KMS-11 (cell line): ENCODE measurements at regions not wholly inside any gene's neighbourhood (a gene's known extent, or its start where the extent isn't known, plus 50 kb on each side); places are given as distances from the start of the nearest gene placed in this dataset.
A peak's percentile ranks its signal among the peaks of the same experiment; 100 is the strongest.

ENCODE experiments used
- H2AFZ ChIP-seq: fragments of 200-600 bp; sonication (generic); 2 replicates; pipeline ENCODE4 v1.6.1; 2016; ENCODE audit warnings: antibody characterized with exemption, mixed run types, low read depth
- H3K27ac ChIP-seq: fragments of 200-600 bp; sonication (generic); 2 replicates; pipeline ENCODE4 v1.6.1; 2016; ENCODE audit warnings: mild to moderate bottlenecking, mixed run types
- H3K27me3 ChIP-seq: fragments of 200-600 bp; sonication (generic); 2 replicates; pipeline ENCODE4 v1.6.1; 2017; ENCODE audit warnings: mild to moderate bottlenecking, low read depth, mixed run types, moderate library complexity; ENCODE audit not compliant: insufficient read depth
- H3K36me3 ChIP-seq: fragments of 200-600 bp; sonication (generic); 2 replicates; pipeline ENCODE4 v1.6.1; 2017; ENCODE audit warnings: mild to moderate bottlenecking, mixed run types; ENCODE audit not compliant: insufficient read depth
- H3K4me1 ChIP-seq: fragments of 200-600 bp; sonication (generic); 2 replicates; pipeline ENCODE4 v1.6.1; 2016; ENCODE audit warnings: mild to moderate bottlenecking, low read depth, mixed run types; ENCODE audit not compliant: poor library complexity, severe bottlenecking
- H3K4me2 ChIP-seq: fragments of 200-600 bp; sonication (generic); 2 replicates; pipeline ENCODE4 v1.7.0; 2016; ENCODE audit warnings: mild to moderate bottlenecking, mixed run types
- H3K4me3 ChIP-seq: fragments of 200-600 bp; sonication (generic); IDR thresholded peaks from 2 replicates; pipeline ENCODE4 v1.6.1; 2017; ENCODE audit warnings: low read depth, low read length, mixed read lengths; ENCODE audit not compliant: insufficient read depth
- H3K79me2 ChIP-seq: fragments of 200-600 bp; sonication (generic); 2 replicates; pipeline ENCODE4 v1.6.1; 2016; ENCODE audit warnings: low read depth, mixed run types; ENCODE audit not compliant: insufficient read depth
- H3K9ac ChIP-seq: fragments of 200-600 bp; sonication (generic); 2 replicates; pipeline ENCODE4 v1.6.1; 2016; ENCODE audit warnings: mild to moderate bottlenecking, mixed run types
- H4K20me1 ChIP-seq: fragments of 200-600 bp; sonication (generic); 2 replicates; pipeline ENCODE4 v1.6.1; 2016; ENCODE audit warnings: mild to moderate bottlenecking, mixed run types; ENCODE audit not compliant: insufficient read depth
- TF ChIP-seq, protein P1 (sequence below): fragments of 200-600 bp; sonication (generic); conservative IDR thresholded peaks from 2 replicates; pipeline ENCODE4 v1.6.1; 2017; ENCODE audit warnings: low read depth, mild to moderate bottlenecking, antibody characterized with exemption, low read length, moderate library complexity, mixed read lengths

DNA sequence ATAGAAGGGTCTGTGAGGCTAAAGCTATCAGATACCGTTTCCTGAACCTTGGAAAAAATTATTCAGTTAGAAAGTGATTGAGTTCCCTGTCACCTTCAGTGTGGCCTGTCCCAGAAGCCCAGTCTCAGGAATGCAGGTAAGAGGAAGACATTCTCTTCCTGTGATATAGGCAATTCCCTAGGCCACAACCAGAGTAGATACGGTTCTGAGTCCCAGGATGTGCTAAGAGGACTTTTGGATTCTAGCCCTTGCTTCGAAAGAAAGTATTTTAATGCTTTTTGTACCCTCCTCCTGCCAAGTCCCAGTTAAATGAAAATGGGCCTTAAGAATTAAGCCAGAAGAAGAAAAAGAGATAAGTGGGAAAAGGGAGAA is 313.5 kb upstream of the PLXNA2 start:
- H3K4me1 ChIP-seq = no peaks in the 10 kb centered on the region
- H3K4me3 ChIP-seq = no peak overlapping the region
- no peaks in the 10 kb centered on the region for H3K36me3 ChIP-seq
- no peak overlapping the region for H3K9ac ChIP-seq
- no peaks in the 10 kb centered on the region for H3K79me2 ChIP-seq
- H3K27me3 ChIP-seq = no peaks in the 10 kb centered on the region
- TF ChIP-seq, protein P1, sequence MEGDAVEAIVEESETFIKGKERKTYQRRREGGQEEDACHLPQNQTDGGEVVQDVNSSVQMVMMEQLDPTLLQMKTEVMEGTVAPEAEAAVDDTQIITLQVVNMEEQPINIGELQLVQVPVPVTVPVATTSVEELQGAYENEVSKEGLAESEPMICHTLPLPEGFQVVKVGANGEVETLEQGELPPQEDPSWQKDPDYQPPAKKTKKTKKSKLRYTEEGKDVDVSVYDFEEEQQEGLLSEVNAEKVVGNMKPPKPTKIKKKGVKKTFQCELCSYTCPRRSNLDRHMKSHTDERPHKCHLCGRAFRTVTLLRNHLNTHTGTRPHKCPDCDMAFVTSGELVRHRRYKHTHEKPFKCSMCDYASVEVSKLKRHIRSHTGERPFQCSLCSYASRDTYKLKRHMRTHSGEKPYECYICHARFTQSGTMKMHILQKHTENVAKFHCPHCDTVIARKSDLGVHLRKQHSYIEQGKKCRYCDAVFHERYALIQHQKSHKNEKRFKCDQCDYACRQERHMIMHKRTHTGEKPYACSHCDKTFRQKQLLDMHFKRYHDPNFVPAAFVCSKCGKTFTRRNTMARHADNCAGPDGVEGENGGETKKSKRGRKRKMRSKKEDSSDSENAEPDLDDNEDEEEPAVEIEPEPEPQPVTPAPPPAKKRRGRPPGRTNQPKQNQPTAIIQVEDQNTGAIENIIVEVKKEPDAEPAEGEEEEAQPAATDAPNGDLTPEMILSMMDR = no peak
- no peak overlapping the region for H3K4me2 ChIP-seq
- no peak overlapping the region for H3K27ac ChIP-seq
- no peak overlapping the region for H2AFZ ChIP-seq
- no peaks in the 10 kb centered on the region for H4K20me1 ChIP-seq

DNA sequence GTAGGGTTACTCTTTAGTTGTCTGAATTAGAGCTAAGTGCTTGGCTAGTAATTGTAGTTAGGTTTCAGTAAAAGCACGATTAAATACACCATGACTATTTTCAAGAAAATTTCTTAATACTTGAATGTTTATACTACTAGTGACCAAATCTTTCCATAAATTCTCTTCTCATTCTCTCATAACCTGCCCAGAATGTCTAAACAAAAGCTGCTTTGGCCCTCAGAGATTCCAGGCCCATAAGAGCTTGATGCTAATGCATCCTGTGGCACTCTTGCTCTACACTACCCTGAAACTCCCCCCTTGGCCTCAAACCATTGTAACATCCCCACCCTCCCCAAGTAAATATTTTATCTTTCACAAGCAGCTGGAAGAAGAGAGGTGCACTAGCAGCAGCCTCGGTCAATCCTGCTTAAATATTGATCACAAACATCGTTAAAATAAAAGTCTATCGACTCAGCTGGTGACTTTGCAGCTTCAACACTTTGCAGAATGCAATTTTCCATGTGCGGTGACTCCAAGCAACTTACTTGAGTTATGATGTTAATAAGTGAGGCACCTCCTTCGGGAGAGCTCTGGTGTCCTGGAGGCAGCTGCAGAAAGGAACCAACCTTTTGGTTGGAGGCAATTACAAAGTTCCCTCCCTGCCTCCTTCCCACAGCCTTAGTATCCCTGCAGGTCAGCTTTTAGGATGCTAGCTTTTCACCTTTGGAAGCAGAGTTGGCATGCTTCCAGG is 315.6 kb upstream of the PLXNA2 start:
- H3K4me1 ChIP-seq = peaks cover 7% of the 10 kb centered on the region
- H4K20me1 ChIP-seq = no peaks in the 10 kb centered on the region
- H3K36me3 ChIP-seq = no peaks in the 10 kb centered on the region
- H3K9ac ChIP-seq = no peak overlapping the region
- H3K4me3 ChIP-seq = no peak overlapping the region
- 0 out of 2 replicates have a peak, but pooled peaks cover 2% of the 10 kb centered on the region for H3K27me3 ChIP-seq
- H3K27ac ChIP-seq = no peak overlapping the region
- TF ChIP-seq, protein P1 = no peak
- H3K79me2 ChIP-seq = no peaks in the 10 kb centered on the region
- no peak overlapping the region for H3K4me2 ChIP-seq
- no peak overlapping the region for H2AFZ ChIP-seq

DNA sequence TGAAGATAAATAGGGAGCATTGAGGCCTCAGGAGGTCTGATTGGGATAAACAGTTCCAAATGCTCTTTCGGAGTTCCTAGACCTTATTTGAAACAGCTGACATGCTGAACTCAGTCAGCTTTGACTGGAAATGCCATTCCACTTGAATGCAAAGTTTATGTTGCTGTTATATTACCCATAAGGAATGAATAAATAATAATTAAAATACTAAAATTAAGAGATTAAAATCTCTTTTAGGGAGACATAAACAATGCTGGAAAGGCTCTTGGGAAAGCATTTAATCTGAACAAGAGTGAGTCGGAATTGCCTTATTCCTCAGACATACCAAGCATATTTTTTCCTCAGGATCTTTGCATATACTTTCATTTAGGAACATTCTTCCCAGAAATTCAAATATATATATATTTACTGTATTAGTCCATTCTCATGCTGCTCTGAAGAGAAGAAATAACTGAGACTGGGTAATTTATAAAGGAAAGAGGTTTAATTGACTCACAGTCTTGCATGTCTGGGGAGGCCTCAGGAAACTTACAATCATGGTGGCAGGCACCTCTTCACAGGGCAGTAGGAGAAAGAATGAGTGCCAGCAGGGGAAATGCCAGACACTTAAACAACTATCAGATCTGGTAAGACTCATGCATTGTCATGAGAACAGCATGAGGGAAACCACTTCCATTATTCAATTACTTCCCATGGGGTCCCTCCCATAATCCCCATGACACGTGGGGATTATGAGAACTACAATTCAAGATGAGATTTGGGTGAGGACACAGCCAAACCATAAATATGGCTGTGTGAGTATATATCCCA is 318.2 kb upstream of the PLXNA2 start:
- TF ChIP-seq, protein P1 = no peak
- no peak overlapping the region for H2AFZ ChIP-seq
- peaks cover 33% of the 10 kb centered on the region for H3K4me1 ChIP-seq
- no peaks in the 10 kb centered on the region for H4K20me1 ChIP-seq
- H3K4me3 ChIP-seq = no peak overlapping the region
- H3K4me2 ChIP-seq = no peak overlapping the region
- H3K27ac ChIP-seq = no peak overlapping the region
- no peak overlapping the region for H3K9ac ChIP-seq
- H3K79me2 ChIP-seq = no peaks in the 10 kb centered on the region
- H3K27me3 ChIP-seq = 0 out of 2 replicates have a peak, but pooled peaks cover 6% of the 10 kb centered on the region
- H3K36me3 ChIP-seq = no peaks in the 10 kb centered on the region

DNA sequence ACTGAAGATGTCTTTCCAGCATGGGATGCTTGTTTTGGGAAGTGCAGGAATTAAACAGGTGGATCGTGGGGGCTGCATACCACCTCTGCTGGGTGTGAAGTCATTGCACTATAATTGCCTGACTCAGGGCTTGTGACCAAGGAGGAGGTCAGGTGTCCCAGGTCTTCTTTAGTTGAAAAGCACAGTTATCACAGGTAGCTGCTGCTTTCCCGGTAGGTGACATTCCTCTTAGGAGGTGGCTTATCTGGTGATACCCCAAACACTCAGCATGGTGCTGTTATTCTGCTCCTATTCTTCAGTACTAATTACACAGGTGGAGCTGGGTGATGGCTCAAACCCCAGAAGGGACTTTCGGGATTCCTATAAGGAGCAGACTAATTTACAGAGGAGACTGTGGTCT is 320.3 kb upstream of the PLXNA2 start:
- Histone ChIP-seq H3K9ac (no peak overlapping the region), H4K20me1 (no peaks in the 10 kb centered on the region), H3K27ac (no peak overlapping the region), H3K79me2 (no peaks in the 10 kb centered on the region), H3K4me1 (peaks cover 42% of the 10 kb centered on the region), H3K27me3 (0 out of 2 replicates have a peak, but pooled peaks cover 6% of the 10 kb centered on the region), H3K36me3 (no peaks in the 10 kb centered on the region), H2AFZ (no peak overlapping the region), H3K4me3 (no peak overlapping the region), H3K4me2 (peak overlapping the region; percentile 81; the same call in 1 of the 2 replicates)
- TF ChIP-seq, protein P1 = no peak
